Islet of Langerhans (tissue), 1 donor: ENCODE measurements at regions not wholly inside any gene's neighbourhood (a gene's known extent, or its start where the extent isn't known, plus 50 kb on each side); places are given as distances from the start of the nearest gene placed in this dataset.

Source experiments
- FAIRE-seq: peaks from one replicate; lab custom pipeline; 2011; peaks lifted over from hg19 to GRCh38; lab: Jason Lieb, UNC

DNA sequence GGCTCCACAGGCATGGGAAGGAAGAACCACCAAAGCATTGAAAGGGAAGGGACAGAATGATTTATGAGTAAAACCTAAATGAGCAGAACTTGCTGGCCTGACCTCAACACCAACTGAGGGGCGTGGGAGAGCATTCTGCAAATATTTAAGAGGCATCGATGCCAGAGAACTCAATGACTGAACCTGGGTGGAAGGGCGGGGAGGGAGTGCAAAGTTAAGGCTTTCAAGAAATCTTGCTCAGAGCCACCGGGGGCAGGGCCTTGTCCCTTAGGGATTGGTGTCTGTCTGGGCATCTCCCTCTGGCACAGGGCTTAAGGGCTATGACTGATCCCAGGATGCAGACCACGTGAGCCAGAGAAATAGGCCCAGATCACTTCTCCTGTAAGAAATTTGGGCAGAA lies 137.1 kb downstream of the ADAMTS15 start:
- FAIRE-seq, result no peak

DNA sequence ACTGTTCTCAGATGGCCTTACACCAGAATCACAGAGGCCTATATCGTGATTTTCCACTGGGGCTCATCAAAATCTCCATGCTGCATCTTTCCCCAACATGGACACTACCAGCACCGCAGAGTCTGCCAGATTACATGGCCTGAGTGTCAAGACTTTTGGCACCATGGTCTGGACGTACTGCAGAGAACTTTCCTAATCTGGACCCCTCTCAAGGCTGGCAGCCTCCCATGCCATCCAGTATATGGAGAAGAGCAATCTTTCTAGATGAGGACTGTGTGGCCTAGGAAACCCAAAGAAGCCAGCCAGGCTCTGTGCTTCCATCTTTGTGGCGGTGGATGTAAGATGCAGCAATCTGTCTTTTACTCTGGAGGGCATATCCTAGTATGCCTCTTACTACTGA lies 139.2 kb downstream of the ADAMTS15 start:
- FAIRE-seq, result no peak

DNA sequence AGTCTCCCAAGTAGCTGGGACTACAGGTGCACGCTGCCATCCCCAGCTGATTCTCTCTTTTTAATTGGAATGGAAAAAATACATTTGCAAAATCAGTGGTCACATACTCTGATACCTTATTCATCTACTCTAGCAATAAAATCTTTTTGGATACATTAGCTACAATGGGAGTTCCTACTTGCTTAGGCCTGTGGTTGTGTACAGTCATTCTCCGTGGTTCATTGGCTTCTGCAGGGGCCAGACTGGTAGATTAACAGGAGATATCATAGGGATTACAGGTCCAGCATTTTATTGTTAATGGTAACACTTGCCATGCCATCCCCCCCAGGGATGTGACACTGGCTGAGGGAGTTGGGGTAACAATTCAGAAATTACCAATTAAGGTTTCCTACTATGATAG lies 140.0 kb downstream of the ADAMTS15 start:
- no peak for FAIRE-seq

DNA sequence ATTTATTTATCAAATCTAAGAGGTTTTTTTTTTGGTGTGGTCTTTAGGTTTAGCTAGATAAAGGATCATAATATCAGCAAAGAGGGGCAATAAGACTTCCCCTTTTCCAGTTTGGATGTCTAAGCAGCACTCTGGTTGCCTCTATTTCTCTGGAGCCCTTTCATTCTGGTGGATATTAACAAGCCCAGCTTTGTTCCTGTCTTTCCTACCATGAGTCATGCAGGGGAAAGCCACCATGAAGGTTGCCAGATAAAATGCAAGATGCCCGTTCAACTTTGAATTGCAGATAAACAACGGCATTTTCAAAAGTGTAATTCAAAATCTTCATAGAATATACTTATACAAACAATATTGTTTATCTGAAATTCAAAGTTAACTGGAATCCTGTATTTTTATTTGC lies 143.6 kb downstream of the ADAMTS15 start:
- no peak for FAIRE-seq

DNA sequence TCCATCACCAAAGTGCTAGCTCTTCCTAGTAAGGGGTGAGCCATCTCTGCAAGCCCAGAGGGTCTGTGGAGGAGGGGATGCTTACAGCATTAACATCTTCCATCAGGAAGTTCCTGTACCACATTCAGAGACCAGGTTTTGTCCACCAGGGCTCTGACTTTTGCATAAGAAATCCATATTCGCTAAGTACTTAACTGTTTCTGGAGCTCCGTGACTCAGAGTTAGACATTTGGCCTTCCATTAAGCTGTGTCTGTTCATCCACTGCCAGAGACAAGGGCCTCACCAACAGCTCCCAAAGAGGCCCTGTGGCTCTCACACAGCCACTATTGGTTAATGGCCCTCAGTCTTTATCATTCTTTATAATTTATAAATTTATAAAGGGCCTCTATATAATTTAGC lies 144.6 kb downstream of the ADAMTS15 start:
- no peak for FAIRE-seq

DNA sequence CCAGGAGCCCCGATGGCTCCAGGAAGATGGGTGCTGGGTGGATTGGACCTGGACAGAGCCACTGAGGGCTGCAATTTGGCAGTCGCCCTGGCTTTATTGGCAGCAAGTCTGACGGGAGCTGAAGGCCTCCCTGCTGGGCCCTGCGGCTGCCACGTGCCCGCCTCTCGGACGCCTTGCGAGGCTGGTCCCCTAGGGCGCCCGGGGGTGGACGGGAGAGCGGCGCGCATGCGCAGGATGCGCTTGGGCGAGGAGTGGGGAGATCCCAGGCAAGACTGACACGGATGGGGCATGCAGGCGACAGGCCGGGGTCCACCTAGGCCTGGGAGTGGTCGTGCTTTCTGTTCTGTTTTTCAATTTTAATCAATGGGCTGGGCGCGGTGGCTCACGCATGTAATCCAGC lies 150.0 kb downstream of the ADAMTS15 start:
- no peak for FAIRE-seq

DNA sequence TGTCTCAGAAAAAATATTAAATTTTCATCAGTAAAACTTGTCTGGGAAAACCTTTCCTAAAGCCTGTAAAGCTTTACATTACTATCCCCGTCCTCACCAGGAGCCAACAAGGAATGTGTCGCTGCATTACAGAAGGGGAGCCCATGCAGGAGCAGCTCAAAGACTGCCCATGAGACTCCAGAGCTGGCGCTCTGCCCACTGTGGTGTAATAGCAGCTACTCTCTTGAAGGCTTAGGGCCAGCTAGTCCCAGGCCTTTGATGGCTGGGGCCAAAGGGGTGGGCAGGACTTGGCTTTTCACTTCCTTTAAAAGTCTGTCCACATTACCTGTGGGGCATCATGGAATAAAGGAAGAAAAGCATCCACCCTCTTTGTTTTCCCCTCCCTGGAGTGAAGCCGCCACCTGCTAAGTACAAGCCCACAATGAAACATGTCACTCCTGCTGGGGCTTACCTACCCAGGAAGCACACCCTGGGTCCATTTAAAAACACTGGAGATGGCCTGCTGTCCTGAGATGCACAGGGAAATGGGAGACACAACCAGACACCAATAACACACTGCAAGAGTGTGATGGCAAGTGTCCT lies 150.7 kb downstream of the ADAMTS15 start:
- FAIRE-seq, result no peak

DNA sequence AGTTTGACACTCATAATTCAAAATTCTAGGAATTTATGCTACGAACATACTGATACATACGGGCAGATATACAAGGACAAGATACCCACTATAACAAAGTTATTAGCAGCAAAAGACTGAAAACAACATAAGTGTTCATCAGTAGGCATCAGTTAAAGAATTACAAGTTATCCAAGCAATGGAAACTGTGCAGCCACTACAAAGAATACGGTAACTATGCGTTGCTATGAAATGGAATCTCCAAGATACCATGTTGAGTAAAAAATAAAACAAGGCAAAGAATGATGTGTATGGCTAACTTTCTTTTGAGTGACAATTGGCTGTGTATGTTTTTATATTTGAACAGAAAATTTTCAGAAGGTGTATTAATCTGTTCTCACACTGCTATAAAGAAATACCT lies 151.7 kb downstream of the ADAMTS15 start:
- no peak for FAIRE-seq

DNA sequence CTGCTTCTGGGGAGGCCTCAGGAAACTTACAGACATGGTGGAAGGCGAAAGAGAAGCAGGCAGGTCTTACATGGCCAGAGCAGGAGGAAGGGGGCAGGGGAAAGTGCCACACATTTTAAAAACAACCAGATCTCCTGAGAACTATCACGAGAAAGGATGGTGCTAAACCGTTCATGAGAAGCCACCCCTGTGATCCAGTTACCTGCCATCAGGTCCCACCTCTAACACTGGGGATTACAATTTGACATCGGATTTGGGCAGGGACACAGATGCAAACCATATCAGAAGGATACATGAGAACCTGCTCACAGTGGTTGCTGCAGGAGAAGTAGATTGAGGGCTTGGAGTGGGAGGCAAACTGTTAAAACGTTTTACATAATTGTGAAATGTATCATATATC lies 152.2 kb downstream of the ADAMTS15 start:
- no peak for FAIRE-seq

DNA sequence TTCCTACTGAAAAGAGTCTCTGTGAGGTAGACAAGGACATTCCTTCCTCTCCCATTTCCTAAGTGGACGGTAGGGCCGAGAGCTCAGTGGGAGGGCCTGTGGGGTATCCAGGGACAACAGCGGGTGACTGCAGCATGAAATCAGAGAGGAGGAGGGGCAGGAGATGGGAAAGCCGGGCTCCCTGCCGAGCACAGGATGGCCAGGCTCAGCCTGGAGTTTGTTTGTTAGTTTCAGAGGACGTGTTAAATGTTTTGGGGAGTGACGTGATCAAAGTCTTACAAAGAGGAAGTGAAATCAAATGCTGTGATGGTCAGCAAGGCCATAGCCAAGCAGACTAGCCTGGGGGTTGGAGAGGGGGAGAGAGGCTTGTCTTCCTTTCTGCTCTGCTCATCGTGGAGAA lies 152.7 kb downstream of the ADAMTS15 start:
- FAIRE-seq, result no peak

DNA sequence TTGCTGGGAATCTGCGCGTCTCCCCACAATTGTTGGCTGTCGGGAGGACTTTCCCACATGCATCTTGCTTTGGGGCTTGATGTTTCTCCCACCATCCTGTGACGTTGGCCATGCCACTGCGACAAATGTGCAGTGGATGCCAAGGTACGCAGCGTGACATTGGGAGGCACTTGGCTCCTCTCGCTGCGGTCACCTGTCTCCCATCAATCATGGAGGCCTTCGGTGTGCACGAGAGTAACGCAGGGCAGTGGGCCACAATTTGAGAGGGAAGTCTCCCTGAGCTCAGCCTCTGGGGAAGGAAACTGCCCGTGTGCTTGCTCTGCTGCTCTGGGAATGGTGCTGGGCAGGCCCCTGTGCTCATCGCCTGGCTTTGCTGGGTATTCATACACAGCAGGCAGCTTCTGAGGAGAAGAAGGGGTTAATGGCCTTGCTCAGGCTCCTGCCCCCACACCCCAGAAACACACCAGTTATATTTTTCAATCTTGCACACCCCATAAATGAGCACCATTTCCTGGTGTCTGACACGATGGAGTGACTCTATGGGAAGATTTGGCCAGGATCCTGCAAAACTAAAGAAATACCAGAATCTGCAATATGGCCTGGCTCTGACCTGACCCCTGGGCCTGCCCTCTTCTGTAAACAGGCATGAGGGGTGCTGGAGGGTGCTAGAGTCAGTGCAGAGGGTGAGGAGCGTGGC lies 153.5 kb downstream of the ADAMTS15 start:
- FAIRE-seq, result no peak

DNA sequence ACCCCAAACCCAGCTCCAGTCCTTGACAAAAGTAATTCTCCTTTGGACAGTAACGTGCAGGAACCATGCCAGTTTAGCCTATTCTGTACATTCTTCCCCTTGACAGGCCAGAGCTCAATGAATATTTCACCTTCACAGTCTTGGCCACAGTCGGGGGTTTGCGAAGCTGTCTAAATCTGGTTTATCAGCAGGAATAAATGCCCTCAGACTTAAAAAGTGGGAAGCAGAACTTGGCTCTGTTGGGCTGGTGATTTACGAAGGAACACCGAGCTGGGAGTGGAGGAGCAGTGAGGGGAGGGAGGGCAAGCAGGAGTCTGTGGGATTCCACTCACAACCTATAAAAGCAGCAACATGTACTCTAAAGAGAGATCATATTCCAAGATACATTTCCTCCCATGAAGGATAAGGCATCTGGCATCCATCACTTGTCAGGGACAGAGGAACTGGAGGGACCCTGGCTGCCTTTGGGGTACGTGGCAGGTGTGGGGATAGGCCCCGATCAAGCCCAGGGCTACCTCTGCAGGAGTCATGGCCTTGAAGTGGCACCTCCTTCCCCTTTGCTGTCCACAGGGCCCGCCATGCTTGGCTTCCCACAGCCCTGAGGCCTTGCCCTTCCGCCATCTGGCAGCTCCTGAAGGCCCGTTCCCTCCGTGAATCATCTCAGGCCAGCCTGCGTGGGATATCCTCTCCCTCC lies 154.3 kb downstream of the ADAMTS15 start:
- FAIRE-seq, result no peak

DNA sequence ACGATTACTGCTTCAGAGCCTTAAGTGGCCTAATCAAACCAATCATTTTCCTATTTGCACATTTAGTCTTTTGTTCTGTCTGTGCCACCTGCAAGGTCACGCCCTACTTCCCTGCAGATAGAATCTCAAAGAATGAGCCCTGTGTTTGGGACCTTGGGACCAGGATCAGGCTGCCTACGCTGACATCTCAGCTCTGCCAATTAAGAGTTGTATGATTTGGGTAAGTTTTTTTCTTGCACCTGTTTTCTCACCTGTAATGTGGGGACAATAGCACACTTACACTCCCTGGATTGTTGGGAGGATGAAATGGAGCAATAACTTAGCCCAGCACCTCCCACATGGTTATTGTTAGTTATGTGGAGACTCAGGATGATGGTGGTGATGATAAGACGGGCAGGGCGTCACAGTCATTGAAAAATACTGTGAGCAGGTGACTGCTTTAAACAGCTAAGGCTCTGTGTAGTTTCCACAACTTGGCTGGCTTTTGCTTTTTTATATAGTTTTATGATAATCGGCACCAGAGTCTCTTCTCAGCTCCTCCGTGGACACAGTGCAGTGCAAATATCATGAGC lies 155.0 kb downstream of the ADAMTS15 start:
- no peak for FAIRE-seq

DNA sequence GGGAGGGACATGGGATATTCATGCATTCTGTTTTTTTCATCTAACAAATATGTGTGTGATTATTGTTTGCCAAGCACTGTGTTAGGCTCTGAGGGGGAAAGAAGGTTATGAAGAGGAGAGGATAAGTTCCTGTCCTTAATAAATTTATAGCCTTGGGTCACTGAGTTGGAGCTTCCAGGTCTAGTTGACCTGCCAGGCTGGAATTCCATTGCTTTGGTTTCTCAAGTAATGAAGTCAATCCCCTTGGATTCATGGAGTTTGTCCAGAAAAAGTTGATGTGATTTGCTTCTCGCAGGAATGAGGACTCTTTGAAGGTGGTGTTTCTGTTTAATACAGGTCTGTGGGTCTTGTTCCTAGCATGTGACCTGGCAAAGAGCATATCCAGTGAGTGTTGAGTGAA lies 156.2 kb downstream of the ADAMTS15 start:
- FAIRE-seq, result no peak

DNA sequence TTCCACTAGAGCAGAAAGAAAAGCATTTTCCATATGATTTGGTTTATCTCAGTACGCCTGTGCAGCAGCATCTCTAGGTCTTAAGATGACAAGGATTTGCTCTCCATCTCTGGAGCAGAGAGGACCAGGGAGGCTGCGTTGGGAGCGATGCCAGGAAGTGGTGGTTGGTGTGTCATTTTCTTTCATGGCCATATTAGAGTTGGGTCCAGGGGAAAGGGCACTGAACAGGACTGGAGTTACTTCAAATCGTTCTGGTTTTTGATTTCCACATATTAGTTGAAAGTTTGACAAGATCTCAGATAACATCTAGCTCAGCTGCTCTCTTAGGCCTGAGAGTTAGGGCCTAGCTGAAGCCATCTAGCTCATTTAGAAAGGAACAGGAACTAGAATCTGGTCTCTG lies 157.7 kb downstream of the ADAMTS15 start:
- FAIRE-seq, result no peak

DNA sequence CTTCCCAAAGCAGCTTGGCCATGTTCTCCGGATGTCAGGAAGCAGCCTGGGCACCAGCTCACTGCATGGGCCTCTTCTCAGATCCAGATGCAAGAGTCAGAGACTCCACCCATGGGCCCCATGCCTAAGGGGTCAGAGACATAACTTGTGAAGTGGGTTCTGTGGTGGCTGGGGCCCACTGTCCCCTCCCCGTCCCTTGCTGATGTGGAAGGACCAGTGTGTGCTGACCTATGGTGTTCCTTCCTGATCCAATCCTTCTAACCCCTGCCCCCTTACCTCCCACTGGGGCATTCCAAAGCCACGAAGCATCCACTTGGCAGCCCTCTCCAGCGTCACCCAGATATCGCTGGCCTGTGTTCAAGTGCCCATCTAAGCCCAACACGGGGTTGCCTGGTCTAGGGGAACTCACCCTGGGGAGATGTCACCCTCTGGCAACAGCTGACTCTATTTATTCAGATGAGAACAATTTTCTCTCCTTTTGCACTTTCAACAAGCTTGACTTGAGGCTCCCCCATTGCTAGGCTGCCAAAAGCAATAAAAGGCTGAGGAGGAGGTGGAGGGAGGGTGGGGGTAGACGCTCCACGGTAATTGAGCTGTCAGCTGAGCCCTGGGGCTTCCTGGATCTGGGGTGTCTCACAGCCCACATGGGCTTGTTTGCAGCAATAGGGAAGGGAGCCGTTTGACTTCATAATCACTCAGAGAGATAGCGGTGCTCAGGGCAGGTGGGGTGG lies 158.5 kb downstream of the ADAMTS15 start:
- no peak for FAIRE-seq

DNA sequence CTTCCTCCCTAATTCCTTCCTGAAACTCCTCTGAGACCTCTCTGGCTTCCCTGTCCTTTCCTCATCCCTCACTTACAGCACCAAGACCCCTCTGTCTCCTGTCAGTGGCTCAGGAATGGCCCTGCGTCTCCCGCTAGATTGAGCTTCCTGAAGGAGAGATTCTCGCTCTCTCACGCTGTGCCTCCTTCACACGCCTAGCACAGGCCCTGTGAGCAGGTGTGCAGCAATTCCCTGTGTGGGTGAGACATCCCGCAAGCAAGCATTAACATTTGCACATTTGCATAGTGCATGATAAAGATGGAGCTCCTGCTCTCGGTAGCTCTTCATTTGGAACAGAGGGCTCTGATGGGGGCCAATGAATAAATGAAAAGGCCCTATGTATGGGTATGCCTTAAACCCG lies 159.8 kb downstream of the ADAMTS15 start:
- FAIRE-seq, result no peak

DNA sequence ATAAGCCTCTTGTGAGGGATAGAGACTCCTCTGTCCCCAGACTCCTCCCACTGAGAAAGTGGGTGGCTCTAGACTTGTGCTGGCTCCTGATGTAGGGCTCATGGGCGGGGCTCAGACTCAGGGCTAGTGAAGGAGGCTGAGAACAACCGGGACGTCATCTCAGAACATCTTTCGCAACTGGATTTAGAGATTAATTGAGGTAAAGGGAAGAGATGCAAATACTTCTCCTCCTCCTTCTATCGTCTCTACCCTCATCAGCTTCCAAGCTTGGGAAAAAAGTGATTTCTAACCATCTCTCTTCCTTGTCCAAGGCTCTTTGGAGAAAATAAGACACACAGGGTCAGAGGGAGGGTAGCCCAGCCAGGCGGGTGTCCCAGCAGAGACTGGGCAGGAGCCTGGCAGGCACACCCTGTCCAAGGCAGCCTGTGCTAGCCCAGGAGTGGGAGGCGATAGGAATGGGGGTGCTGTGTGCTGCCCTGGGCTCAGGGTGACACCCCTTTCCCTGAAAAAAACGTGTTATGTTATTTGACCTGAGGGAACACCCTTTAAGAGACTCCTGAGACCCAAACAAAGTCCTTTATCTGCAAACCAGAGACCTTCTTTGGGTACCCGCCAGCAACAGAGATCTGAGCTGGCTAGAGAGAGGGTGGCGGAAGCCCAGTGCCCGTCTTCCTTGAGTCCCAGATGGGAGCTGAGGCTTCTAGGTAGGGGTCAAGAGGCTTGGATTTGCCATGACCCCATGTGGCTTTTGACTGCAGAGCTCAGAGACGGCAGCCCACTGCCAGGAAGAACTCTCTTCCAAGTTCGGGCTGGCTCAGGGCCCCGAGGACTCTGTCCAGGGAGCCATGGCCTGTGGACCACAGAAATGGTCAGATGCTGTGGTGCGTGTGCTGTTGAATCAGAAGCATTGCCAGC lies 160.9 kb downstream of the ADAMTS15 start:
- FAIRE-seq, result no peak

DNA sequence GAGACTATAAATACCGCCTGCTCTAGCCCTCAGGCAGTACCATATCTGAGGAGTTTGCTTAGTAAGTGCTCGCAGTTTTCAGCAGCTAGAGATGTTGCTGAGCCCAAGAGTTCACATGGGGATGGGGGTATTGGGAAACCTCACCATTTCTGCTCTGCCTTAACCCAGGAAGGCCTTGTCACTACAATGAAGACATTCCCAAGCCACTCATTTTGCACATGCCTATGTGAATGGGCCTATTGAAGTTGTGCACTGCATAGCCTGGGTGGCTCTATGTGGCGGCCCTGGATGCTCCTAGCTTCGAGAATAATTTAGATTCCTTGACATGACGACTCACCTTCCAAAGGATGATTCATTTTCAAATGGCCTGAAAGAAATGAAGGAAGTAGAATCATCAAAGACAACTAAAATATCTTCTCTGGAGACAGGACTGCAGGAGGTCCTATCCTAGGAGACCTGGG lies 163.4 kb downstream of the ADAMTS15 start:
- FAIRE-seq, result no peak

DNA sequence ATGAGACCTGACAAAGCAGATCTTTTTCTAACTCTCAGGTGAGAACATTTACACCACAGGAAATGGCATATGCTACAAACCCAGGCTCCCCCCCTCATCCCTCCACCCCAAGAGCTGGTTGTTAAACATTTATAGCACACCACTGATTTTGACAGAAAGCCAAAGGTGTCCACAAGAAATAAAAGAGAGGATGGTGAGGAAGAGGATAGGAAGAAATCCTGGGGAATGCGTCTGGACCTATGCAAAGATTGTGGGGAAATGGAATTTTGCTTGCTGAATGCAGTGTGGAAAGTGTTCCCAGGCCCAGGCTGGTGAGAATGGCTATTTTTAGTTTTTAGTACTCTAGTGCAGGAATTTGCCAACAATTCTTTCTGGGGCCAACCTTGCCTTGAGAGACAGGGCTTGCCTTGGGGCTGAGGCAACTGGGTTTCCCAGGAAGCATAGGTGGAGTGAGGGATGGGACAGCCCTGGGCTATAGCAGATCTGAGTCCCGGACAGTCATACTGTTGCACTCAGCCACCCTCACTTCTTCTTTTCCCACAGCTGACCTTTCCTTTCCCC lies 163.9 kb downstream of the ADAMTS15 start:
- no peak for FAIRE-seq

DNA sequence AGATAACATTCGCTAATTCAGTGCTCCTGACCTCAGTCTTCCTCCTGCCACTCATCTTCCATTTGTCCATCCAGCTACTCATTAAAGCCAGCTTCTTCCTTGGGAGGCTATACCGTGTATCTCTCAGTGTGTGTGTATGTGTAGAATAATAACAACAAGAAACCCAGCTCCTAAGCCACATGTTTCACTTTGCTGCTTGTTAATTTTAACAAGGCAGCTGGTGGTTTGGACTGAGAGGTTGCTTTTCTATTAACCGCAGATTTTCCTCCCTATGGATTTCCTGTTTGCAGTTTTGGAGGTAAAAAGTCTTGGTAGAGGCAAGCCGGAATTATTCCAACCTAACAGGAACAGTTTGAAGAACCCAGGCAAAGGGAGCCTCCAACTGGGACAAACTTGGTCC lies 165.0 kb downstream of the ADAMTS15 start:
- FAIRE-seq, result no peak
